WERI-Rb-1 (cell line): ENCODE measurements at regions not wholly inside any gene's neighbourhood (a gene's known extent, or its start where the extent isn't known, plus 50 kb on each side); places are given as distances from the start of the nearest gene placed in this dataset.
"Not testable (repeated sequence)": the region's sequence is repeated elsewhere in the genome, so short reads cannot be mapped to it uniquely, and the experiment has no call there.

ENCODE experiments used
- DNase-seq: peaks from one replicate; pipeline ENCODE4 v3.0.0-alpha.2; 2020
- H3K27ac ChIP-seq: fragments of 250-450 bp; sonication (Bioruptor Pico); 2 replicates; pipeline ENCODE4 v1.5.1; 2020; ENCODE audit warnings: mild to moderate bottlenecking, moderate library complexity
- H3K27me3 ChIP-seq: fragments of 250-450 bp; sonication (Bioruptor Pico); 2 replicates; pipeline ENCODE4 v1.5.1; 2021; ENCODE audit warnings: mild to moderate bottlenecking, low read depth, moderate library complexity; ENCODE audit not compliant: insufficient read depth, severe bottlenecking
- H3K36me3 ChIP-seq: fragments of 250-450 bp; sonication (Bioruptor Pico); 2 replicates; pipeline ENCODE4 v1.5.1; 2020; ENCODE audit warnings: mild to moderate bottlenecking, moderate library complexity
- H3K4me3 ChIP-seq: 2 replicates; pipeline ENCODE4 v1.5.1; 2011; ENCODE audit warnings: low read depth, mild to moderate bottlenecking, control low read depth, low read length
- H3K9me3 ChIP-seq: fragments of 250-450 bp; sonication (Bioruptor Pico); 2 replicates; pipeline ENCODE4 v1.5.1; 2021; ENCODE audit warnings: mild to moderate bottlenecking, moderate library complexity; ENCODE audit not compliant: severe bottlenecking
- CTCF ChIP-seq: IDR thresholded peaks from 2 replicates; pipeline ENCODE4 v1.5.1; 2011; ENCODE audit warnings: low read depth, mild to moderate bottlenecking, control low read depth, inconsistent platforms, low read length

GRCh38 chr3:197459571-197459970, 96.2 kb downstream of the BDH1 start:
- H3K9me3 ChIP-seq, H3K4me3 ChIP-seq, H3K27me3 ChIP-seq, H3K36me3 ChIP-seq, H3K27ac ChIP-seq, DNase-seq: not testable (repeated sequence)

DNA sequence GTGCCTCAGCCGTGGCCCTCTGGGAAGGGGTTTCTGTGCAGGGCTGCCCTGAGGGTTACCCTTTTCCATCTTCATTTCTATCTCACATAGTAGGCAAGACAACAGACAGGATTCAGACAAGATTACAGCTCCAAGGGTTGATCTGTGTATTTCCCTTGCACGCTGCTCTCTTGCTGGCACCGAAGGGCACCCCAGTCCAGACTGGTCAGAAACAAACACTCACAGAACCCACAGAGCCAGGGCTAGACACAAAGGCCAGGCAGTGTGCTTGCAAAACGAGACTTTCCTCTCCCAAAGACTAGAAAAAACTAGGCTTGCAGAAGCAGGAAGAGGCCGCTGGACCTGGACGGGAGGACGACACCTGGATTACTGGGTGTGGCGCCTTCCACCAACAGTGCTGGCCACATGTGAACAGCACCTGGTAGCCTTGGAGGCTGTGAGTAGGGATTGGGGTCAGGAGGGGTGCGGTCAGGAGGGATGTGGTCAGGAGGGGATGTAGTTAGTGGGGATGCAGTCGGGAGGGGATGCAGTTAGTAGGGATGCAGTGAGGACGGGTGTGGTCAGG, 96.8 kb downstream of the BDH1 start:
- Histone ChIP-seq H3K4me3 (no peak overlapping the region), H3K9me3 (no peaks in the 10 kb centered on the region), H3K27me3 (no peaks in the 10 kb centered on the region), H3K27ac (no peak overlapping the region), H3K36me3 (no peaks in the 10 kb centered on the region)
- DNase-seq = no peak
- TF ChIP-seq CTCF = no peak

- Histone ChIP-seq H3K27ac (no peak overlapping the region), H3K27me3 (no peaks in the 10 kb centered on the region), H3K36me3 (no peaks in the 10 kb centered on the region), H3K9me3 (no peaks in the 10 kb centered on the region), H3K4me3 (no peak overlapping the region)
- DNase-seq = no peak
- peak; percentile 32 for TF ChIP-seq CTCF
Observed at GRCh38 chr3:197458179-197458707, 97.5 kb downstream of the BDH1 start.

DNA sequence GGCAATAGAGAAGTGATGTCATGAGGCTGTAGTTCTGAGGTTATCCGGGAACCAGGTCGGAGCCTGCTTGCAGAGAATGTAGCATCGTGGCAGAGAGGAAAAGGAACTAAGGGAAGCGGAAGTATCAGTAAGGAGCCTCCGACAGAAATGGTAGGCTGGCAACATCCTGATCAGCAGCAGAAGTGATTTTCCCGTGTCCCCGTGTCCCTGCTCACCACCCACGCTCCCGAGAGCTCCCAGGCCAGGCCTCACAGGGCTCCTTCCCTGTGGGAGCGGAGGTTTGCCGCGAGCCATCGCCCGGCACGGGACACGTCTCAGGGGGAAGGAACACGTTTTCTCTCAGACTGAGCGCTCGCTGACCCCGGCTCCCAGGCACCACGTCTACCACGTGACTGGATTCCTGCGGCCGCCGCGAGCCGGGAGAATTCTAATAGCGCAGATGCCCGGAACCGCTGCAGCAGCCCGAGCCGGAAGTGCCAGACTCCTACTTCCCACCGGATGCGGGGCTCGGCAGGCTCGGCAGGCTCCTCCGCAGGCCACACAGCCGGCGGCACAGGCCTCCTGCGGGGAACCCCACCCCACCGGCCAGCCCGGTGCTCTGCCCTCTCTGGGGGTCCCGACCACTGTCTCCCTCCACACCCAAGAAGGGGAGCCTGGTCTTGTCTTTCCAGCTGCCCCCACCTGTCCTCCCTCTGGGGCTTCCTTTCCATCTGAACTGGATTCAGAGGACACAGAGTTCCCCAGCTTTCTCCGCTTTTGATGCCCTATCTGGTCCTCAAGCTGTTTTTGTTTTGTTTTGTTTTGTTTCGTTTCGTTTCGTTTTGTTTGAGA, 99.3 kb downstream of the BDH1 start:
- H3K4me3 ChIP-seq = no peak overlapping the region
- no peak for TF ChIP-seq CTCF
- H3K9me3 ChIP-seq = no peaks in the 10 kb centered on the region
- no peaks in the 10 kb centered on the region for H3K36me3 ChIP-seq
- no peak for DNase-seq
- H3K27me3 ChIP-seq = no peaks in the 10 kb centered on the region
- no peak overlapping the region for H3K27ac ChIP-seq

DNA sequence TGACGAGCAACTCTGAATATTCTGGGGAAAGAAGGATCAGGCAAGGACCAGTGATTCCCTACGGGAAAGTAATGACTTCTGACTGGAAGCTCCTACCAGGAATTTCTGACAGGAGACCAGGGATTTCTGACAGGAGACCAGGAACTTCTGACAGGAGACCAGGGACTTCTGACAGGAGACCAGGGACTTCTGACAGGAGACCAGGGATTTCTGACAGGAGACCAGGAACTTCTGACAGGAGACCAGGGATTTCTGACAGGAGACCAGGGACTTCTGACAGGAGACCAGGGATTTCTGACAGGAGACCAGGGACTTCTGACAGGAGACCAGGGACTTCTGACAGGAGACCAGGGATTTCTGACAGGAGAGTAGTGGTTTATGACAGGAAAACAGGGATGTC, 100.9 kb downstream of the BDH1 start:
- H3K9me3 ChIP-seq, H3K36me3 ChIP-seq, H3K4me3 ChIP-seq, DNase-seq, H3K27me3 ChIP-seq, H3K27ac ChIP-seq: not testable (repeated sequence)

GRCh38 chr3:197454014-197454413, 101.8 kb downstream of the BDH1 start:
- Histone ChIP-seq H3K9me3 (no peaks in the 10 kb centered on the region), H3K27ac (no peak overlapping the region), H3K4me3 (no peak overlapping the region), H3K27me3 (no peaks in the 10 kb centered on the region), H3K36me3 (no peaks in the 10 kb centered on the region)
- peak; percentile 66 for TF ChIP-seq CTCF
- DNase-seq = peak; percentile 47

GRCh38 chr3:197450810-197451209, 105.0 kb downstream of the BDH1 start:
- TF ChIP-seq CTCF = no peak
- no peak overlapping the region for H3K4me3 ChIP-seq
- H3K36me3 ChIP-seq = no peaks in the 10 kb centered on the region
- H3K9me3 ChIP-seq = no peaks in the 10 kb centered on the region
- DNase-seq = no peak
- no peak overlapping the region for H3K27ac ChIP-seq
- H3K27me3 ChIP-seq = no peaks in the 10 kb centered on the region
